ENCODE measurements at regions not wholly inside any gene's neighbourhood (a gene's known extent, or its start where the extent isn't known, plus 50 kb on each side); places are given as distances from the start of the nearest gene placed in this dataset.

GRCh38 chr13:111555903-111556302 is 235.5 kb downstream of the TEX29 start:
- DNase-seq (ENCODE audit: low spot score), result no peak

- no peak for DNase-seq (ENCODE audit: low spot score)
These were observed 236.1 kb downstream of the TEX29 start for GRCh38 chr13:111556496-111556895.

- no peak for DNase-seq (ENCODE audit: low spot score)
These were observed 237.7 kb downstream of the TEX29 start for GRCh38 chr13:111557921-111558699.

- no peak for DNase-seq (ENCODE audit: low spot score)
These were observed 238.3 kb downstream of the TEX29 start for GRCh38 chr13:111558700-111559088.

- DNase-seq (ENCODE audit: low spot score), result no peak
These were observed 239.4 kb downstream of the TEX29 start for GRCh38 chr13:111559612-111560403.

- no peak for DNase-seq (ENCODE audit: low spot score)
These were observed 240.8 kb downstream of the TEX29 start for GRCh38 chr13:111561091-111561781.

- DNase-seq (ENCODE audit: low spot score), result no peak
These were observed 242.3 kb downstream of the TEX29 start for GRCh38 chr13:111562716-111563115.

GRCh38 chr13:111564606-111565005 is 244.2 kb downstream of the TEX29 start:
- DNase-seq (ENCODE audit: low spot score), result no peak

- DNase-seq (ENCODE audit: low spot score), result no peak
These were observed 245.0 kb downstream of the TEX29 start for GRCh38 chr13:111565400-111565799.

GRCh38 chr13:111566567-111566966 is 246.1 kb downstream of the TEX29 start:
- no peak for DNase-seq (ENCODE audit: low spot score)

- no peak for DNase-seq (ENCODE audit: low spot score)
These were observed 247.2 kb downstream of the TEX29 start for GRCh38 chr13:111567637-111568036.

GRCh38 chr13:111568290-111568689 is 247.8 kb downstream of the TEX29 start:
- DNase-seq (ENCODE audit: low spot score), result no peak

- no peak for DNase-seq (ENCODE audit: low spot score)
These were observed 250.5 kb downstream of the TEX29 start for GRCh38 chr13:111570911-111571310.

- DNase-seq (ENCODE audit: low spot score), result no peak
These were observed 252.7 kb downstream of the TEX29 start for GRCh38 chr13:111572956-111573761.

GRCh38 chr13:111573801-111574200 is 253.4 kb downstream of the TEX29 start:
- no peak for DNase-seq (ENCODE audit: low spot score)

- no peak for DNase-seq (ENCODE audit: low spot score)
These were observed 254.8 kb downstream of the TEX29 start for GRCh38 chr13:111575276-111575675.

- DNase-seq (ENCODE audit: low spot score), result no peak
These were observed 255.3 kb downstream of the TEX29 start for GRCh38 chr13:111575719-111576118.

GRCh38 chr13:111577208-111577828 is 256.9 kb downstream of the TEX29 start:
- DNase-seq (ENCODE audit: low spot score), result no peak

- DNase-seq (ENCODE audit: low spot score), result no peak
These were observed 257.6 kb downstream of the TEX29 start for GRCh38 chr13:111577956-111578605.

GRCh38 chr13:111584101-111584672 is 263.7 kb downstream of the TEX29 start:
- no peak for DNase-seq (ENCODE audit: low spot score)

All from ureter (tissue), 1 donor.